Keratinocyte (primary cell): ENCODE measurements at regions not wholly inside any gene's neighbourhood (a gene's known extent, or its start where the extent isn't known, plus 50 kb on each side); places are given as distances from the start of the nearest gene placed in this dataset.
"Not testable (repeated sequence)": the region's sequence is repeated elsewhere in the genome, so short reads cannot be mapped to it uniquely, and the experiment has no call there.

Source experiments
- DNase-seq: peaks from one replicate; pipeline ENCODE4 v3.0.0-alpha.2; 2011; ENCODE audit warnings: low read depth, missing footprints, low spot score
- FAIRE-seq: peaks from 2 replicates; lab custom pipeline; 2011; peaks lifted over from hg19 to GRCh38; lab: Jason Lieb, UNC
- H2AFZ ChIP-seq: 2 replicates; pipeline ENCODE4 v1.6.0; 2012; ENCODE audit warnings: low read length, control low read depth, inconsistent platforms; ENCODE audit not compliant: control insufficient read depth
- H3K27ac ChIP-seq: 2 replicates; pipeline ENCODE4 v1.5.1; 2011; ENCODE audit warnings: low read length; ENCODE audit not compliant: control insufficient read depth, insufficient read depth
- H3K27me3 ChIP-seq: 3 replicates; pipeline ENCODE4 v1.6.0; 2011; ENCODE audit warnings: low read length; ENCODE audit not compliant: control insufficient read depth, insufficient read depth; ENCODE audit errors: extremely low read depth
- H3K36me3 ChIP-seq, 2 experiments: 2 replicates in 1 of 2; 3 replicates in 1 of 2; pipeline ENCODE4 v1.5.1; 2011; ENCODE audit warnings: low read length in 2 of 2, mild to moderate bottlenecking in 1 of 2; ENCODE audit not compliant: control insufficient read depth in 2 of 2, insufficient read depth in 2 of 2; ENCODE audit errors: extremely low read depth in 1 of 2
- H3K4me1 ChIP-seq: 3 replicates; pipeline ENCODE4 v1.5.1; 2011; ENCODE audit warnings: low read length; ENCODE audit not compliant: control insufficient read depth, insufficient read depth; ENCODE audit errors: extremely low read depth
- H3K4me2 ChIP-seq: 3 replicates; pipeline ENCODE4 v1.6.0; 2011; ENCODE audit warnings: low read depth, low read length; ENCODE audit not compliant: control insufficient read depth, insufficient read depth; ENCODE audit errors: extremely low read depth
- H3K4me3 ChIP-seq, 3 experiments: fragments of 200-600 bp in 1 of 3; sonication (generic) in 1 of 3; 2 replicates in 2 of 3; 3 replicates in 1 of 3; pipeline ENCODE4 v1.5.1; 2011 to 2016; ENCODE audit warnings: low read length in 3 of 3, mild to moderate bottlenecking in 3 of 3, control low read depth in 2 of 3, inconsistent platforms in 1 of 3, low read depth in 1 of 3, mixed read lengths in 1 of 3, mixed run types in 1 of 3, moderate library complexity in 1 of 3; ENCODE audit not compliant: control insufficient read depth in 2 of 3, insufficient read depth in 2 of 3; ENCODE audit errors: extremely low read depth in 1 of 3
- H3K79me2 ChIP-seq: 2 replicates; pipeline ENCODE4 v1.6.0; 2012; ENCODE audit warnings: low read length; ENCODE audit not compliant: control insufficient read depth, insufficient read depth
- H3K9ac ChIP-seq: 3 replicates; pipeline ENCODE4 v1.6.0; 2011; ENCODE audit warnings: low read length; ENCODE audit not compliant: control insufficient read depth, insufficient read depth; ENCODE audit errors: extremely low read depth
- H3K9me1 ChIP-seq: 3 replicates; pipeline ENCODE4 v1.6.0; 2011; ENCODE audit warnings: low read length; ENCODE audit not compliant: control insufficient read depth, insufficient read depth; ENCODE audit errors: extremely low read depth
- H3K9me3 ChIP-seq: 2 replicates; pipeline ENCODE4 v1.5.1; 2012; ENCODE audit warnings: low read depth, low read length; ENCODE audit not compliant: control insufficient read depth
- H4K20me1 ChIP-seq: 3 replicates; pipeline ENCODE4 v1.6.0; 2011; ENCODE audit warnings: low read length; ENCODE audit not compliant: control insufficient read depth, insufficient read depth; ENCODE audit errors: extremely low read depth
- CTCF ChIP-seq, 3 experiments: IDR thresholded peaks in 1 of 3; conservative IDR thresholded peaks in 1 of 3; optimal IDR thresholded peaks in 1 of 3; 2 replicates in 2 of 3; 3 replicates in 1 of 3; pipeline versions ENCODE3 to v1.5.1; 2011; ENCODE audit warnings: low read length in 3 of 3, mild to moderate bottlenecking in 3 of 3, moderate library complexity in 2 of 3, control low read depth in 1 of 3, inconsistent platforms in 1 of 3; ENCODE audit not compliant: insufficient read depth in 2 of 3; ENCODE audit errors: extremely low read depth in 1 of 3
- EZH2 ChIP-seq: IDR thresholded peaks from one replicate; pipeline ENCODE4 v1.6.1; 2012; ENCODE audit warnings: inconsistent platforms, mild to moderate bottlenecking, low read length, moderate library complexity
- dilution Hi-C: fragments of 300-500 bp; cut with MboI; formaldehyde crosslinking; loops from one replicate; pipeline ENCODE4 v1.7.0; 2020; ENCODE audit warnings: low sequenced_read_pairs; ENCODE audit not compliant: extremely low pct_ligation_motif_present

- FAIRE-seq = no peak
- no peak overlapping the region for H3K4me2 ChIP-seq
- dilution Hi-C loops = no loop called here
- H3K36me3 ChIP-seq = no peaks in the 10 kb centered on the region
- no peak overlapping the region for H3K9ac ChIP-seq
- H3K27ac ChIP-seq = no peak overlapping the region
- H3K4me3 ChIP-seq = no peak overlapping the region
- H3K9me1 ChIP-seq = no peaks in the 10 kb centered on the region
- no peak for DNase-seq
- no peaks in the 10 kb centered on the region for H3K9me3 ChIP-seq
- H2AFZ ChIP-seq = no peak overlapping the region
- no peaks in the 10 kb centered on the region for H3K4me1 ChIP-seq
- no peaks in the 10 kb centered on the region for H3K79me2 ChIP-seq
- H3K27me3 ChIP-seq = no peaks in the 10 kb centered on the region
- no peak for TF ChIP-seq EZH2
- TF ChIP-seq CTCF (optimal IDR thresholded peaks at IDR 0.05 in 1 of 3, IDR thresholded peaks at IDR 0.05 in 1 of 3, conservative IDR thresholded peaks at IDR 0.05 in 1 of 3; ENCODE audit: extremely low read depth in 1 of 3, insufficient read depth in 2 of 3, low read length in 3 of 3) = no peak
- H4K20me1 ChIP-seq = no peaks in the 10 kb centered on the region
These were observed 329.9 kb downstream of the NAF1 start for GRCh38 chr4:162836773-162837172.

- H3K9me3 ChIP-seq, H3K4me3 ChIP-seq, DNase-seq, H3K79me2 ChIP-seq, H4K20me1 ChIP-seq, H3K4me2 ChIP-seq, H3K27me3 ChIP-seq, H3K36me3 ChIP-seq, dilution Hi-C loops, H3K27ac ChIP-seq, H3K4me1 ChIP-seq, FAIRE-seq, H3K9me1 ChIP-seq, H2AFZ ChIP-seq, H3K9ac ChIP-seq: not testable (repeated sequence)
These were observed 330.4 kb downstream of the NAF1 start for GRCh38 chr4:162836258-162836657.

GRCh38 chr4:162830899-162831298 lies 335.8 kb downstream of the NAF1 start:
- no peak for FAIRE-seq
- no peak overlapping the region for H3K27ac ChIP-seq
- no peaks in the 10 kb centered on the region for H3K9me3 ChIP-seq
- H3K9ac ChIP-seq = no peak overlapping the region
- no peak overlapping the region for H3K4me3 ChIP-seq
- H3K9me1 ChIP-seq = no peaks in the 10 kb centered on the region
- H3K27me3 ChIP-seq = no peaks in the 10 kb centered on the region
- dilution Hi-C loops = no loop called here
- no peaks in the 10 kb centered on the region for H3K4me1 ChIP-seq
- H3K4me2 ChIP-seq = no peak overlapping the region
- H4K20me1 ChIP-seq = no peaks in the 10 kb centered on the region
- no peak for DNase-seq
- H3K79me2 ChIP-seq = no peaks in the 10 kb centered on the region
- TF ChIP-seq EZH2 (no peak), CTCF (optimal IDR thresholded peaks at IDR 0.05 in 1 of 3, IDR thresholded peaks at IDR 0.05 in 1 of 3, conservative IDR thresholded peaks at IDR 0.05 in 1 of 3; ENCODE audit: extremely low read depth in 1 of 3, insufficient read depth in 2 of 3, low read length in 3 of 3) (no peak)
- H2AFZ ChIP-seq = no peak overlapping the region
- H3K36me3 ChIP-seq = no peaks in the 10 kb centered on the region

- dilution Hi-C loops, H3K4me3 ChIP-seq, H3K4me1 ChIP-seq, DNase-seq, H2AFZ ChIP-seq, H3K9me3 ChIP-seq, H3K27me3 ChIP-seq, FAIRE-seq, H3K79me2 ChIP-seq, H3K4me2 ChIP-seq, H3K9ac ChIP-seq, H3K27ac ChIP-seq, H3K36me3 ChIP-seq, H4K20me1 ChIP-seq, H3K9me1 ChIP-seq: not testable (repeated sequence)
These were observed 349.3 kb downstream of the NAF1 start for GRCh38 chr4:162817374-162817773.
